ENCODE measurements at regions not wholly inside any gene's neighbourhood (a gene's known extent, or its start where the extent isn't known, plus 50 kb on each side); places are given as distances from the start of the nearest gene placed in this dataset.

- DNase-seq (ENCODE audit: low spot score) = no peak
- TF ChIP-seq CTCF (IDR thresholded peaks at IDR 0.05; ENCODE audit: unreplicated experiment) = no peak
- no peaks in the 10 kb centered on the region for H3K36me3 Mint-ChIP-seq (ENCODE audit: low read depth, unreplicated experiment)
- H3K4me3 Mint-ChIP-seq (ENCODE audit: unreplicated experiment) = no peak overlapping the region
- no peaks in the 10 kb centered on the region for H3K9me3 Mint-ChIP-seq (ENCODE audit: unreplicated experiment)
- no peak overlapping the region for H3K27ac Mint-ChIP-seq (ENCODE audit: unreplicated experiment)
- H3K27me3 Mint-ChIP-seq (ENCODE audit: unreplicated experiment) = peaks cover 2% of the 10 kb centered on the region
- H3K4me1 Mint-ChIP-seq (ENCODE audit: unreplicated experiment) = no peaks in the 10 kb centered on the region
Measured at GRCh38 chr6:88360203-88360797, 194.2 kb upstream of the CNR1 start.

GRCh38 chr6:88359530-88360202 lies 193.5 kb upstream of the CNR1 start:
- DNase-seq (ENCODE audit: low spot score) = no peak
- Mint-ChIP-seq H3K4me3 (ENCODE audit: unreplicated experiment) (no peak overlapping the region), H3K36me3 (ENCODE audit: low read depth, unreplicated experiment) (no peaks in the 10 kb centered on the region), H3K27ac (ENCODE audit: unreplicated experiment) (no peak overlapping the region), H3K4me1 (ENCODE audit: unreplicated experiment) (no peaks in the 10 kb centered on the region), H3K27me3 (ENCODE audit: unreplicated experiment) (peaks cover 2% of the 10 kb centered on the region), H3K9me3 (ENCODE audit: unreplicated experiment) (no peaks in the 10 kb centered on the region)
- TF ChIP-seq CTCF (IDR thresholded peaks at IDR 0.05; ENCODE audit: unreplicated experiment) = no peak

- Mint-ChIP-seq H3K9me3 (ENCODE audit: unreplicated experiment) (no peaks in the 10 kb centered on the region), H3K36me3 (ENCODE audit: low read depth, unreplicated experiment) (no peaks in the 10 kb centered on the region), H3K27ac (ENCODE audit: unreplicated experiment) (no peak overlapping the region), H3K27me3 (ENCODE audit: unreplicated experiment) (peaks cover 2% of the 10 kb centered on the region), H3K4me3 (ENCODE audit: unreplicated experiment) (no peak overlapping the region), H3K4me1 (ENCODE audit: unreplicated experiment) (no peaks in the 10 kb centered on the region)
- no peak for DNase-seq (ENCODE audit: low spot score)
- no peak for TF ChIP-seq CTCF (IDR thresholded peaks at IDR 0.05; ENCODE audit: unreplicated experiment)
Measured at GRCh38 chr6:88358846-88359245, 192.7 kb upstream of the CNR1 start.

GRCh38 chr6:88349511-88349910 lies 183.4 kb upstream of the CNR1 start:
- no peaks in the 10 kb centered on the region for H3K27me3 Mint-ChIP-seq (ENCODE audit: unreplicated experiment)
- no peak overlapping the region for H3K27ac Mint-ChIP-seq (ENCODE audit: unreplicated experiment)
- no peaks in the 10 kb centered on the region for H3K9me3 Mint-ChIP-seq (ENCODE audit: unreplicated experiment)
- no peaks in the 10 kb centered on the region for H3K4me1 Mint-ChIP-seq (ENCODE audit: unreplicated experiment)
- peaks cover 5% of the 10 kb centered on the region for H3K36me3 Mint-ChIP-seq (ENCODE audit: low read depth, unreplicated experiment)
- DNase-seq (ENCODE audit: low spot score) = no peak
- no peak for TF ChIP-seq CTCF (IDR thresholded peaks at IDR 0.05; ENCODE audit: unreplicated experiment)
- no peak overlapping the region for H3K4me3 Mint-ChIP-seq (ENCODE audit: unreplicated experiment)

GRCh38 chr6:88342336-88342735 lies 176.2 kb upstream of the CNR1 start:
- TF ChIP-seq CTCF (IDR thresholded peaks at IDR 0.05; ENCODE audit: unreplicated experiment) = no peak
- no peak overlapping the region for H3K4me3 Mint-ChIP-seq (ENCODE audit: unreplicated experiment)
- H3K36me3 Mint-ChIP-seq (ENCODE audit: low read depth, unreplicated experiment) = no peaks in the 10 kb centered on the region
- no peak overlapping the region for H3K27ac Mint-ChIP-seq (ENCODE audit: unreplicated experiment)
- no peaks in the 10 kb centered on the region for H3K9me3 Mint-ChIP-seq (ENCODE audit: unreplicated experiment)
- no peak for DNase-seq (ENCODE audit: low spot score)
- no peaks in the 10 kb centered on the region for H3K4me1 Mint-ChIP-seq (ENCODE audit: unreplicated experiment)
- peaks cover 1% of the 10 kb centered on the region for H3K27me3 Mint-ChIP-seq (ENCODE audit: unreplicated experiment)

All from endothelial cell (in vitro differentiated cells).